ENCODE measurements at regions not wholly inside any gene's neighbourhood (a gene's known extent, or its start where the extent isn't known, plus 50 kb on each side); places are given as distances from the start of the nearest gene placed in this dataset.

GRCh38 chr9:115261656-115262081 lies 143.7 kb upstream of the TNC start (continued):
- TF ChIP-seq HOXA7 (CRISPR knock-in tag; IDR thresholded peaks at IDR 0.05), result no peak
- TF ChIP-seq CTCF (IDR thresholded peaks at IDR 0.05), result no peak
- TF ChIP-seq FOXS1 (CRISPR knock-in tag; IDR thresholded peaks at IDR 0.05), result no peak
- TF ChIP-seq CEBPB (IDR thresholded peaks at IDR 0.05), result peak in 1 of 2 experiments; percentile 28; a peak in 1 of 4 replicates
- TF ChIP-seq KDM1A (IDR thresholded peaks at IDR 0.05; ENCODE audit: low read depth), result no peak

- peak; percentile 68 to 96 for DNase-seq (ENCODE audit: low read depth in 1 of 2, low spot score in 1 of 2)
- CTCF ChIA-PET, result interaction anchor here (1.0 kb wide), 1 partner anchor 248 kb away, joined by 6 read pairs; no protein-coding TSS in a partner anchor
- peak overlapping the region; percentile 63 to 77; a peak in 5 of 6 replicates for H3K27ac ChIP-seq
- TF ChIP-seq SMC3 (IDR thresholded peaks at IDR 0.05) (peak; percentile 26; the same call in 2 of the 3 replicates), RCOR1 (IDR thresholded peaks at IDR 0.05; ENCODE audit: low read depth, low read length) (no peak), JUNB (IDR thresholded peaks at IDR 0.05) (peak; percentile 70), CEBPB (IDR thresholded peaks at IDR 0.05) (peak; percentile 43 to 70; a peak in 3 of 4 replicates), PBX3 (IDR thresholded peaks at IDR 0.05) (peak; percentile 79), ZNF302 (CRISPR knock-in tag; IDR thresholded peaks at IDR 0.05) (no peak), EP300 (IDR thresholded peaks at IDR 0.05) (peak; percentile 51 to 62; a peak in 3 of 5 replicates), MYC (IDR thresholded peaks at IDR 0.05; ENCODE audit: borderline replicate concordance, low read length) (no peak), RAD21 (conservative IDR thresholded peaks at IDR 0.05 in 1 of 2, IDR thresholded peaks at IDR 0.05 in 1 of 2) (peak; percentile 24 to 33; a peak in 2 of 5 replicates), MAFK (IDR thresholded peaks at IDR 0.05; ENCODE audit: partially characterized antibody) (peak; percentile 31), HDAC2 (IDR thresholded peaks at IDR 0.05) (no peak), TP53 (CRISPR knock-in tag; IDR thresholded peaks at IDR 0.05) (no peak), GATA3 (IDR thresholded peaks at IDR 0.05; ENCODE audit: borderline replicate concordance) (peak; percentile 91), RNF2 (IDR thresholded peaks at IDR 0.05; ENCODE audit: borderline replicate concordance, low read depth) (no peak), MAX (IDR thresholded peaks at IDR 0.05) (peak; percentile 30; the same call in 1 of the 2 replicates), BCL3 (IDR thresholded peaks at IDR 0.05) (0 out of 3 replicates have a peak, but pooled peaks have one; percentile 60)
- no peaks in the 10 kb centered on the region for H3K9me3 ChIP-seq
- peak overlapping the region; percentile 77 for H3K4me2 ChIP-seq
- POLR2A ChIA-PET, result interaction anchor here (1.0 kb wide), 1 partner anchor 144 kb away, joined by 5 read pairs; the partner anchor contains the start of gene TNC
- peaks cover 40% of the 10 kb centered on the region for H3K4me1 ChIP-seq
- H3K4me3 ChIP-seq, result no peak overlapping the region
- peak; percentile 84 for FAIRE-seq
- ATAC-seq, result peak; percentile 96
These were observed 144.5 kb upstream of the TNC start for GRCh38 chr9:115262477-115262876.

GRCh38 chr9:115262952-115263351 lies 145.0 kb upstream of the TNC start:
- POLR2A ChIA-PET, result interaction anchor here (1.0 kb wide), 1 partner anchor 145 kb away, joined by 5 read pairs; the partner anchor contains the start of gene TNC
- Histone ChIP-seq H3K27ac (peak overlapping the region; percentile 0 to 71; a peak in 4 of 6 replicates), H3K4me1 (peaks cover 40% of the 10 kb centered on the region), H3K9me3 (no peaks in the 10 kb centered on the region), H3K4me3 (no peak overlapping the region), H3K4me2 (peak overlapping the region; percentile 77)
- CTCF ChIA-PET, result interaction anchor here (1.0 to 1.2 kb wide), 2 partner anchors 247 to 248 kb away, joined by 4 to 6 read pairs; no protein-coding TSS in a partner anchor
- ATAC-seq, result peak; percentile 40 to 64; a peak in 4 of 6 replicates
- TF ChIP-seq CTCF (IDR thresholded peaks at IDR 0.05), result no peak
- TF ChIP-seq BHLHE40 (IDR thresholded peaks at IDR 0.05; ENCODE audit: low read depth, low read length), result no peak
- TF ChIP-seq NR3C1 (IDR thresholded peaks at IDR 0.05), result no peak
- TF ChIP-seq SMC3 (IDR thresholded peaks at IDR 0.05), result no peak
- no peak for TF ChIP-seq RFX5 (IDR thresholded peaks at IDR 0.05)
- TF ChIP-seq CHD4 (IDR thresholded peaks at IDR 0.05; ENCODE audit: borderline replicate concordance), result no peak
- no peak for TF ChIP-seq FOSL2 (IDR thresholded peaks at IDR 0.05)
- TF ChIP-seq FOSL2 (CRISPR knock-in tag; IDR thresholded peaks at IDR 0.05), result no peak
- TF ChIP-seq RNF2 (IDR thresholded peaks at IDR 0.05; ENCODE audit: borderline replicate concordance, low read depth), result no peak
- no peak for TF ChIP-seq RCOR1 (IDR thresholded peaks at IDR 0.05; ENCODE audit: low read depth, low read length)
- TF ChIP-seq HMGXB4 (CRISPR knock-in tag; IDR thresholded peaks at IDR 0.05; ENCODE audit: borderline replicate concordance), result no peak
- FAIRE-seq, result no peak
- peak in 1 of 2 experiments; percentile 23 for DNase-seq (ENCODE audit: low read depth in 1 of 2, low spot score in 1 of 2)
